H1 (cell line): ENCODE measurements at regions not wholly inside any gene's neighbourhood (a gene's known extent, or its start where the extent isn't known, plus 50 kb on each side); places are given as distances from the start of the nearest gene placed in this dataset.

Source experiments
- CTCF ChIA-PET: fragments of 300-600 bp; sonication (Branson Sonifier 250); formaldehyde crosslinking; loops from one replicate; lab custom pipeline; 2021; ENCODE audit not compliant: partially characterized antibody; lab: Charles Lee
- POLR2A ChIA-PET: fragments of 300-600 bp; sonication (Branson Sonifier 250); formaldehyde crosslinking; loops from one replicate; lab custom pipeline; 2021; ENCODE audit warnings: inconsistent platforms; ENCODE audit not compliant: partially characterized antibody; lab: Charles Lee
- DNase-seq, 2 experiments: peaks; one replicate each; pipeline versions ENCODE4 v3.0.0 to v3.0.0-alpha.2; 2010 to 2022; ENCODE audit warnings: low spot score in 2 of 2, low read depth in 1 of 2, mixed read lengths in 1 of 2
- FAIRE-seq: peaks from 2 replicates; lab custom pipeline; 2011; peaks lifted over from hg19 to GRCh38; lab: Jason Lieb, UNC
- H2AFZ ChIP-seq: 2 replicates; pipeline ENCODE4 v1.8.1; 2012; ENCODE audit warnings: low read length, inconsistent platforms
- H2AK5ac ChIP-seq: 2 replicates; pipeline ENCODE4 v1.6.1; 2013; ENCODE audit warnings: low read depth, low read length
- H2BK120ac ChIP-seq: replicated peaks from 2 replicates; pipeline ENCODE3; 2013; ENCODE audit warnings: low read depth, low read length, inconsistent platforms
- H2BK12ac ChIP-seq: 2 replicates; pipeline ENCODE4 v1.6.1; 2013; ENCODE audit warnings: low read depth, low read length
- H2BK15ac ChIP-seq: 2 replicates; pipeline ENCODE4 v1.6.1; 2013; ENCODE audit warnings: low read length
- H2BK20ac ChIP-seq: 2 replicates; pipeline ENCODE4 v1.6.1; 2013; ENCODE audit warnings: low read length
- H2BK5ac ChIP-seq: 2 replicates; pipeline ENCODE4 v1.6.1; 2013; ENCODE audit warnings: low read depth, low read length
- H3K14ac ChIP-seq: 2 replicates; pipeline ENCODE4 v1.6.1; 2013; ENCODE audit warnings: inconsistent platforms; ENCODE audit not compliant: insufficient read length
- H3K18ac ChIP-seq: 2 replicates; pipeline ENCODE4 v1.6.1; 2013; ENCODE audit warnings: low read length; ENCODE audit errors: extremely low read depth
- H3K23ac ChIP-seq: 2 replicates; pipeline ENCODE4 v1.6.1; 2013; ENCODE audit warnings: inconsistent platforms; ENCODE audit not compliant: insufficient read length
- H3K23me2 ChIP-seq: 2 replicates; pipeline ENCODE4 v1.6.1; 2013; ENCODE audit warnings: low read depth, low read length
- H3K27ac ChIP-seq: 2 replicates; pipeline ENCODE4 v1.6.1; 2011; ENCODE audit warnings: low read depth, low read length, inconsistent platforms
- H3K27me3 ChIP-seq, 4 experiments: replicated peaks in 1 of 4; 1 replicate in 1 of 4; 2 replicates in 3 of 4; pipeline versions ENCODE4 v1.6.1 to v1.8.1; 2011 to 2013; ENCODE audit warnings: low read length in 3 of 4, mild to moderate bottlenecking in 3 of 4, inconsistent platforms in 2 of 4, mixed read lengths in 2 of 4, moderate library complexity in 1 of 4; ENCODE audit not compliant: control insufficient read depth in 3 of 4, insufficient read depth in 3 of 4; ENCODE audit errors: extremely low read depth in 1 of 4
- H3K36me3 ChIP-seq, 4 experiments: 2 replicates each; pipeline versions ENCODE4 v1.6.1 to v1.8.1; 2011 to 2013; ENCODE audit warnings: mild to moderate bottlenecking in 4 of 4, low read length in 3 of 4, moderate library complexity in 2 of 4, control low read depth in 1 of 4, inconsistent platforms in 1 of 4; ENCODE audit not compliant: insufficient read depth in 4 of 4, control insufficient read depth in 2 of 4
- H3K4ac ChIP-seq: replicated peaks from 2 replicates; pipeline ENCODE3; 2013; ENCODE audit warnings: low read length, low read depth, mixed read lengths, inconsistent platforms; ENCODE audit not compliant: insufficient read length
- H3K4me1 ChIP-seq, 4 experiments: replicated peaks in 1 of 4; 1 replicate in 1 of 4; 2 replicates in 3 of 4; pipeline versions ENCODE4 v1.6.1 to v1.8.1; 2011 to 2013; ENCODE audit warnings: low read length in 3 of 4, inconsistent platforms in 2 of 4, mixed read lengths in 1 of 4; ENCODE audit not compliant: insufficient read depth in 4 of 4, control insufficient read depth in 3 of 4
- H3K4me2 ChIP-seq, 2 experiments: 2 replicates each; pipeline versions ENCODE4 v1.6.1 to v1.8.1; 2011 to 2013; ENCODE audit warnings: low read depth in 2 of 2, low read length in 2 of 2, control low read depth in 1 of 2, inconsistent platforms in 1 of 2, mild to moderate bottlenecking in 1 of 2; ENCODE audit not compliant: insufficient read depth in 1 of 2
- H3K4me3 ChIP-seq, 4 experiments: fragments of 200-600, 300-600 bp in 1 of 4; sonication (generic), shearing (Covaris generic), sonication (Bioruptor Twin) in 1 of 4; 2 replicates each; pipeline versions ENCODE4 v1.5.1 to v1.8.1; 2011 to 2016; ENCODE audit warnings: low read length in 4 of 4, low read depth in 3 of 4, control low read depth in 2 of 4, inconsistent platforms in 2 of 4, mild to moderate bottlenecking in 2 of 4, mixed read lengths in 1 of 4, moderate library complexity in 1 of 4; ENCODE audit not compliant: insufficient read depth in 2 of 4; ENCODE audit errors: extremely low read depth in 1 of 4
- H3K56ac ChIP-seq: replicated peaks from 2 replicates; pipeline ENCODE3; 2013; ENCODE audit warnings: low read depth, mild to moderate bottlenecking, mixed read lengths, low read length, inconsistent platforms; ENCODE audit not compliant: insufficient read length
- H3K79me1 ChIP-seq: 2 replicates; pipeline ENCODE4 v1.6.1; 2013; ENCODE audit warnings: low read depth, low read length, control low read depth
- H3K79me2 ChIP-seq, 2 experiments: 2 replicates each; pipeline versions ENCODE4 v1.6.1 to v1.8.1; 2012 to 2013; ENCODE audit warnings: low read length in 2 of 2, mild to moderate bottlenecking in 2 of 2, inconsistent platforms in 1 of 2; ENCODE audit not compliant: insufficient read depth in 2 of 2, control insufficient read depth in 1 of 2
- H3K9ac ChIP-seq, 4 experiments: replicated peaks in 1 of 4; 1 replicate in 1 of 4; 2 replicates in 3 of 4; pipeline versions ENCODE4 v1.6.1 to v1.8.1; 2011 to 2013; ENCODE audit warnings: low read depth in 3 of 4, low read length in 3 of 4, control low read depth in 2 of 4, mild to moderate bottlenecking in 2 of 4, moderate library complexity in 2 of 4, inconsistent platforms in 1 of 4; ENCODE audit errors: extremely low read depth in 1 of 4
- H3K9me3 ChIP-seq, 2 experiments: 2 replicates each; pipeline versions ENCODE4 v1.6.1 to v1.8.1; 2012 to 2013; ENCODE audit warnings: mild to moderate bottlenecking in 2 of 2, moderate library complexity in 2 of 2, control low read depth in 1 of 2, inconsistent platforms in 1 of 2, low read depth in 1 of 2, low read length in 1 of 2, mixed read lengths in 1 of 2; ENCODE audit not compliant: insufficient read depth in 2 of 2
- H4K20me1 ChIP-seq, 2 experiments: replicated peaks in 1 of 2; 2 replicates each; pipeline versions ENCODE3 to v1.8.1; 2011 to 2013; ENCODE audit warnings: inconsistent platforms in 2 of 2, low read length in 2 of 2, mild to moderate bottlenecking in 1 of 2; ENCODE audit not compliant: insufficient read depth in 2 of 2, control insufficient read depth in 1 of 2
- H4K5ac ChIP-seq: 2 replicates; pipeline ENCODE4 v1.6.1; 2013; ENCODE audit warnings: low read length, low read depth, mixed read lengths, inconsistent platforms; ENCODE audit not compliant: insufficient read length
- H4K8ac ChIP-seq: 2 replicates; pipeline ENCODE4 v1.8.0; 2013; ENCODE audit warnings: mild to moderate bottlenecking, moderate library complexity, low read length, inconsistent platforms; ENCODE audit not compliant: insufficient read depth; ENCODE audit errors: extremely low read depth
- H4K91ac ChIP-seq: replicated peaks from 2 replicates; pipeline ENCODE3; 2013; ENCODE audit warnings: low read length, mixed read lengths, inconsistent platforms; ENCODE audit not compliant: insufficient read length
- CBX8 ChIP-seq: fragments of 300-800, 300-1000 bp; sonication (generic); IDR thresholded peaks from 2 replicates; pipeline ENCODE4 v1.7.1; 2016; ENCODE audit warnings: low read depth, low read length, borderline replicate concordance
- CEBPB ChIP-seq: IDR thresholded peaks from 2 replicates; pipeline ENCODE4 v1.6.1; 2012; ENCODE audit warnings: low read depth, low read length
- CHD1 ChIP-seq: IDR thresholded peaks from 2 replicates; pipeline ENCODE4 v1.6.1; 2012; ENCODE audit warnings: low read depth, low read length, improper control_type of control experiment
- HDAC2 ChIP-seq, 2 experiments: fragments of 300-600 bp in 1 of 2; sonication (generic) in 1 of 2; IDR thresholded peaks; 2 replicates each; pipeline ENCODE4 v1.6.1; 2011 to 2012; ENCODE audit warnings: low read depth in 2 of 2, low read length in 2 of 2, mild to moderate bottlenecking in 2 of 2, moderate library complexity in 2 of 2, borderline replicate concordance in 1 of 2, inconsistent platforms in 1 of 2
- KDM5A ChIP-seq: fragments of 200-600 bp; IDR thresholded peaks from 2 replicates; pipeline ENCODE4 v1.7.1; 2012; ENCODE audit warnings: mild to moderate bottlenecking, low read length, inconsistent platforms, mixed read lengths
- MAFK ChIP-seq: IDR thresholded peaks from 2 replicates; pipeline ENCODE4 v1.6.1; 2012; ENCODE audit warnings: low read depth, mild to moderate bottlenecking, improper control_type of control experiment, low read length
- NRF1 ChIP-seq: IDR thresholded peaks from 2 replicates; pipeline ENCODE4 v1.6.1; 2011; ENCODE audit warnings: mild to moderate bottlenecking, low read depth, low read length, improper control_type of control experiment
- RAD21 ChIP-seq, 2 experiments: IDR thresholded peaks in 1 of 2; conservative IDR thresholded peaks in 1 of 2; 2 replicates each; pipeline ENCODE4 v1.6.1; 2011; ENCODE audit warnings: low read depth in 2 of 2, low read length in 2 of 2, improper control_type of control experiment in 1 of 2, inconsistent platforms in 1 of 2, mild to moderate bottlenecking in 1 of 2, moderate library complexity in 1 of 2
- SAP30 ChIP-seq: fragments of 300-600 bp; sonication (generic); IDR thresholded peaks from 2 replicates; pipeline ENCODE4 v1.7.1; 2012; ENCODE audit warnings: low read length, moderate library complexity, mild to moderate bottlenecking, inconsistent platforms; ENCODE audit not compliant: insufficient read depth, insufficient replicate concordance
- SIRT6 ChIP-seq: IDR thresholded peaks from one replicate; pipeline ENCODE4 v1.7.1; 2012; ENCODE audit warnings: low read length, inconsistent platforms
- SP4 ChIP-seq: IDR thresholded peaks from 2 replicates; pipeline ENCODE4 v1.6.1; 2012; ENCODE audit warnings: low read length, inconsistent platforms
- SUZ12 ChIP-seq: fragments of 200-600 bp; sonication (generic); IDR thresholded peaks from 2 replicates; pipeline ENCODE4 v1.6.1; 2012; ENCODE audit warnings: mild to moderate bottlenecking, inconsistent platforms, low read length, moderate library complexity, mixed read lengths
- TEAD4 ChIP-seq: IDR thresholded peaks from 2 replicates; pipeline ENCODE4 v1.6.1; 2012; ENCODE audit warnings: low read depth, low read length, inconsistent platforms, mixed read lengths
- WGBS, 2 experiments: shearing (Covaris generic) in 1 of 2; methylation state at CpG; one replicate each; pipeline versions ENCODE4 v1.1.6 to v1.1.7; 2013 to 2015; ENCODE audit warnings: low lambda C conversion rate in 2 of 2, mixed read lengths in 2 of 2, inconsistent platforms in 1 of 2, low coverage in 1 of 2, missing lambda C conversion rate in 1 of 2; ENCODE audit not compliant: insufficient replicate concordance in 2 of 2, insufficient coverage in 1 of 2, insufficient read length in 1 of 2; ENCODE audit errors: extremely low coverage in 1 of 2, missing lambda C conversion rate in 1 of 2; 5-methylcytosine and 5-hydroxymethylcytosine counted together
- TF ChIP-seq, protein P1 (sequence below): IDR thresholded peaks from 2 replicates; pipeline ENCODE4 v1.6.1; 2011; ENCODE audit warnings: low read depth, mild to moderate bottlenecking, low read length; ENCODE audit not compliant: insufficient read depth

DNA sequence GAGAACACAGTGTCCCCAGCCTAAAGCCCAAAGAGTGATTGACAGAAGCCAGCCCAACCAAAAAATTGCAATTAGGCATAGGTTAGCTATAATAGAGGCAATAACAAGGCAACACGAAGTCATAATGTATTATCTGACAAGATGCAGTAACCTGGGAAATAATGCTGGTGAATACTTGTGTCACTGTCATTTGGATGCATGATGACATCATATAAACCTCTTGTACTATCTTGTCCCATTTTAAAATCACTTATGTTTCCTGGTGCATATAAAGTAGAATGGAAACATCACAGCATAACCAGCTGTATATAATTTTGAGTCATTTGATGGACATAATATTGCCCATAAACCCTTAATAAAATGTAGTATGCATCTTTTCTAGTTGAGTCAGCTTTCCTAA is 1138.3 kb upstream of the LRRTM3 start:
- Histone ChIP-seq H2BK15ac (no peak overlapping the region), H2AFZ (no peak overlapping the region), H2AK5ac (no peak overlapping the region), H3K14ac (no peak overlapping the region), H4K91ac (no peak overlapping the region), H4K5ac (no peak overlapping the region), H4K20me1 (peaks cover 0 to 2% of the 10 kb centered on the region in 2 experiments), H3K9me3 (no peaks in the 10 kb centered on the region), H3K9ac (no peak overlapping the region), H3K23ac (no peak overlapping the region), H2BK120ac (no peak overlapping the region), H3K4me1 (no peaks in the 10 kb centered on the region), H2BK20ac (no peak overlapping the region), H4K8ac (no peak overlapping the region), H3K4ac (no peak overlapping the region), H3K18ac (no peak overlapping the region), H3K79me1 (no peaks in the 10 kb centered on the region), H3K23me2 (no peaks in the 10 kb centered on the region), H3K79me2 (no peaks in the 10 kb centered on the region), H3K56ac (no peak overlapping the region), H3K4me2 (no peak overlapping the region), H3K27ac (no peak overlapping the region), H2BK5ac (no peak overlapping the region)
- CTCF ChIA-PET: no interaction called here
- FAIRE-seq (no peak), DNase-seq (no peak)
- POLR2A ChIA-PET: no interaction called here
- TF ChIP-seq SUZ12 (no peak), CHD1 (no peak), CBX8 (no peak), SAP30 (no peak), MAFK (no peak), RAD21 (IDR thresholded peaks at IDR 0.05 in 1 of 2, conservative IDR thresholded peaks at IDR 0.05 in 1 of 2; ENCODE audit: low read depth in 2 of 2, low read length in 2 of 2) (no peak), KDM5A (no peak), SIRT6 (no peak), CEBPB (no peak), NRF1 (no peak), SP4 (no peak), HDAC2 (IDR thresholded peaks at IDR 0.05; ENCODE audit: borderline replicate concordance in 1 of 2, low read depth in 2 of 2, low read length in 2 of 2) (no peak), TEAD4 (no peak)
- TF ChIP-seq, protein P1, sequence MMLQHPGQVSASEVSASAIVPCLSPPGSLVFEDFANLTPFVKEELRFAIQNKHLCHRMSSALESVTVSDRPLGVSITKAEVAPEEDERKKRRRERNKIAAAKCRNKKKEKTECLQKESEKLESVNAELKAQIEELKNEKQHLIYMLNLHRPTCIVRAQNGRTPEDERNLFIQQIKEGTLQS: no peak
- TF ChIP-seq, all 59 proteins: peak for 0
- Histone ChIP-seq H3K4me3 (no peak overlapping the region), H3K36me3 (no peaks in the 10 kb centered on the region), H3K27me3 (no peaks in the 10 kb centered on the region), H2BK12ac (no peak overlapping the region)
- WGBS, 2 experiments: 84% methylated on average over 1 of the region's 1 CpG; no CpG with 5 or more reads in 1 of the 2 experiments
